B cell (primary cell): ENCODE measurements at regions not wholly inside any gene's neighbourhood (a gene's known extent, or its start where the extent isn't known, plus 50 kb on each side); places are given as distances from the start of the nearest gene placed in this dataset.

Experiments
- ATAC-seq: fragments of 200-7000 bp; cut with Tn5 transposase; one replicate; pipeline ENCODE4 v1.10.0; 2021; ENCODE audit warnings: low read depth, mild to moderate bottlenecking, moderate number of reproducible peaks, moderate library complexity
- CTCF ChIA-PET: fragments of 350-600 bp; sonication (Branson Sonifier 250); formaldehyde crosslinking; loops from one replicate; lab custom pipeline; 2021; ENCODE audit warnings: antibody characterized with exemption, inconsistent platforms; lab: Charles Lee
- POLR2A ChIA-PET: fragments of 350-600 bp; sonication (Branson Sonifier 250); formaldehyde crosslinking; loops from one replicate; lab custom pipeline; 2021; ENCODE audit warnings: antibody characterized with exemption; lab: Charles Lee
- DNase-seq: peaks from one replicate; pipeline ENCODE4 v3.0.0; 2013
- H2AFZ ChIP-seq: 2 replicates; pipeline ENCODE4 v1.6.1; 2012; ENCODE audit warnings: mild to moderate bottlenecking, low read depth, low read length; ENCODE audit not compliant: insufficient read depth, poor library complexity, severe bottlenecking
- H3K27ac ChIP-seq, 2 donors: 1 replicate in 1 of 2; 2 replicates in 1 of 2; pipeline ENCODE4 v1.5.1; 2012 to 2013; ENCODE audit warnings: low read length in 2 of 2, mild to moderate bottlenecking in 2 of 2, moderate library complexity in 1 of 2
- H3K27me3 ChIP-seq, 4 experiments: fragments of 200-600 bp in 1 of 4; sonication (generic) in 1 of 4; replicated peaks in 1 of 4; 1 replicate in 2 of 4; 2 replicates in 2 of 4; pipeline versions ENCODE4 v1.6.1 to v1.7.0; 2013 to 2016; ENCODE audit warnings: low read length in 3 of 4, mild to moderate bottlenecking in 2 of 4, mixed read lengths in 1 of 4, moderate library complexity in 1 of 4; ENCODE audit not compliant: insufficient read depth in 4 of 4, control insufficient read depth in 3 of 4; ENCODE audit errors: control extremely low read depth in 1 of 4
- H3K36me3 ChIP-seq, 2 experiments: replicated peaks in 1 of 2; 1 replicate in 1 of 2; 2 replicates in 1 of 2; pipeline versions ENCODE4 v1.6.1 to v1.7.1; 2013; ENCODE audit warnings: low read length in 1 of 2; ENCODE audit not compliant: insufficient read depth in 2 of 2, control insufficient read depth in 1 of 2; ENCODE audit errors: control extremely low read depth in 1 of 2, extremely low read depth in 1 of 2
- H3K4me1 ChIP-seq, 2 donors: fragments of 200-600 bp in 1 of 2; sonication (generic) in 1 of 2; 1 replicate in 1 of 2; 2 replicates in 1 of 2; pipeline versions ENCODE4 v1.5.1 to v1.6.1; 2013 to 2017; ENCODE audit warnings: low read length in 2 of 2; ENCODE audit not compliant: control insufficient read depth in 2 of 2, insufficient read depth in 2 of 2
- H3K4me2 ChIP-seq: replicated peaks from 2 replicates; pipeline ENCODE3; 2012; ENCODE audit warnings: mild to moderate bottlenecking, low read depth, low read length; ENCODE audit not compliant: poor library complexity, severe bottlenecking
- H3K4me3 ChIP-seq, 5 experiments: fragments of 200-600 bp in 1 of 5; sonication (generic) in 1 of 5; 1 replicate in 3 of 5; 2 replicates in 2 of 5; pipeline versions ENCODE4 v1.5.1 to v1.7.0; 2011 to 2016; ENCODE audit warnings: low read length in 4 of 5, mild to moderate bottlenecking in 4 of 5, low read depth in 2 of 5, control low read depth in 1 of 5, moderate library complexity in 1 of 5; ENCODE audit not compliant: insufficient read depth in 1 of 5; ENCODE audit errors: control extremely low read depth in 1 of 5, extremely low read depth in 1 of 5
- H3K79me2 ChIP-seq: fragments of 200-600 bp; sonication (generic); one replicate; pipeline ENCODE4 v1.6.0; 2016; ENCODE audit warnings: low read length; ENCODE audit not compliant: control insufficient read depth, insufficient read depth
- H3K9ac ChIP-seq: fragments of 200-600 bp; sonication (generic); 2 replicates; pipeline ENCODE4 v1.6.1; 2017; ENCODE audit warnings: mild to moderate bottlenecking, low read length, moderate library complexity
- H3K9me3 ChIP-seq, 3 donors: one replicate each; pipeline versions ENCODE4 v1.6.1 to v1.7.1; 2013; ENCODE audit warnings: low read length in 2 of 3; ENCODE audit not compliant: control insufficient read depth in 2 of 3, insufficient read depth in 1 of 3; ENCODE audit errors: control extremely low read depth in 1 of 3
- H4K20me1 ChIP-seq: 2 replicates; pipeline ENCODE4 v1.6.0; 2012; ENCODE audit warnings: mild to moderate bottlenecking, low read length; ENCODE audit not compliant: insufficient read depth, control insufficient read depth, poor library complexity, severe bottlenecking
- H3K27ac Mint-ChIP-seq: one replicate; pipeline ENCODE4 v1.8.0; 2021; ENCODE audit warnings: mixed read lengths
- H3K27me3 Mint-ChIP-seq: one replicate; pipeline ENCODE4 v1.8.0; 2021; ENCODE audit warnings: mixed read lengths
- H3K4me1 Mint-ChIP-seq: one replicate; pipeline ENCODE4 v1.8.0; 2021; ENCODE audit warnings: mixed read lengths
- H3K4me3 Mint-ChIP-seq: one replicate; pipeline ENCODE4 v1.8.0; 2021; ENCODE audit warnings: mixed read lengths
- H3K9me3 Mint-ChIP-seq: one replicate; pipeline ENCODE4 v1.8.0; 2022; ENCODE audit warnings: mixed read lengths; ENCODE audit not compliant: insufficient read depth
- CTCF ChIP-seq: fragments of 200-600 bp; IDR thresholded peaks from one replicate; pipeline ENCODE4 v1.8.0; 2022; ENCODE audit warnings: antibody characterized with exemption, mild to moderate bottlenecking
- EZH2 ChIP-seq: IDR thresholded peaks from 2 replicates; pipeline ENCODE4 v1.6.1; 2012; ENCODE audit warnings: borderline replicate concordance, low read depth, mild to moderate bottlenecking, moderate library complexity, low read length; ENCODE audit not compliant: insufficient read depth, poor library complexity, severe bottlenecking
- WGBS: methylation state at CpG from one replicate; pipeline ENCODE4 v1.1.5; 2013; ENCODE audit warnings: missing lambda C conversion rate; ENCODE audit not compliant: insufficient coverage; 5-methylcytosine and 5-hydroxymethylcytosine counted together
- intact Hi-C: fragments of 100-400 bp; cut with micrococcal nuclease; formaldehyde crosslinking; loops from one replicate; pipeline ENCODE4 v1.10.0; 2022

GRCh38 chr18:14969500-14969899 lies 221.5 kb downstream of the ANKRD30B start:
- WGBS = 79% methylated on average over 3 of the region's 9 CpGs
- TF ChIP-seq EZH2 = no peak
- TF ChIP-seq CTCF = no peak

GRCh38 chr18:14970027-14970426 lies 222.1 kb downstream of the ANKRD30B start:
- H3K4me3 Mint-ChIP-seq = no peak overlapping the region
- ChIA-PET POLR2A (no interaction called here), CTCF (no interaction called here)
- Histone ChIP-seq H2AFZ (no peak overlapping the region), H3K27me3 (no peaks in the 10 kb centered on the region), H3K4me2 (no peak overlapping the region), H3K79me2 (no peaks in the 10 kb centered on the region), H3K9me3 (peaks cover 0 to 3% (median 0%) of the 10 kb centered on the region in 3 donors), H3K27ac (no peak overlapping the region), H3K4me1 (no peaks in the 10 kb centered on the region), H4K20me1 (no peaks in the 10 kb centered on the region), H3K4me3 (no peak overlapping the region), H3K36me3 (no peaks in the 10 kb centered on the region), H3K9ac (no peak overlapping the region)
- intact Hi-C loops = no loop called here
- no peaks in the 10 kb centered on the region for H3K4me1 Mint-ChIP-seq
- TF ChIP-seq EZH2 = no peak
- no peak for TF ChIP-seq CTCF
- ATAC-seq (no peak), DNase-seq (no peak)
- WGBS = 85% methylated on average over 4 of the region's 5 CpGs
- no peak overlapping the region for H3K27ac Mint-ChIP-seq
- no peaks in the 10 kb centered on the region for H3K27me3 Mint-ChIP-seq
- H3K9me3 Mint-ChIP-seq = peaks cover 2% of the 10 kb centered on the region

More at GRCh38 chr18:14969500-14969899, 221.5 kb downstream of the ANKRD30B start:
- H3K4me2 ChIP-seq = no peak overlapping the region
- no peaks in the 10 kb centered on the region for H3K4me1 ChIP-seq
- no peak overlapping the region for H3K9ac ChIP-seq
- no peaks in the 10 kb centered on the region for H3K27me3 Mint-ChIP-seq
- DNase-seq (no peak), ATAC-seq (no peak)
- H3K27me3 ChIP-seq = no peaks in the 10 kb centered on the region
- ChIA-PET POLR2A (no interaction called here), CTCF (no interaction called here)
- H2AFZ ChIP-seq = no peak overlapping the region
- H4K20me1 ChIP-seq = no peaks in the 10 kb centered on the region
- no peak overlapping the region for H3K27ac Mint-ChIP-seq
- peaks cover 0 to 3% (median 0%) of the 10 kb centered on the region in 3 donors for H3K9me3 ChIP-seq
- H3K79me2 ChIP-seq = no peaks in the 10 kb centered on the region
- no peak overlapping the region for H3K27ac ChIP-seq
- H3K36me3 ChIP-seq = no peaks in the 10 kb centered on the region
- H3K4me3 Mint-ChIP-seq = no peak overlapping the region
- intact Hi-C loops = no loop called here
- no peaks in the 10 kb centered on the region for H3K4me1 Mint-ChIP-seq
- H3K4me3 ChIP-seq = no peak overlapping the region
- peaks cover 2% of the 10 kb centered on the region for H3K9me3 Mint-ChIP-seq
